GM12878 (cell line): ENCODE measurements at regions not wholly inside any gene's neighbourhood (a gene's known extent, or its start where the extent isn't known, plus 50 kb on each side); places are given as distances from the start of the nearest gene placed in this dataset.

Experiments used
- ATAC-seq: fragments of 200-7000 bp; cut with Tn5 transposase; 3 replicates; pipeline ENCODE4 v1.9.1; 2020; ENCODE audit warnings: mild to moderate bottlenecking, moderate library complexity
- BruUV-seq: library from RNA; stranded (reverse); fragments of 400-500 nt; replicated peaks from 2 replicates; lab custom pipeline; 2021; lab: Mats Ljungman, UMichigan
- CTCF ChIA-PET: fragments of 300-600 bp; sonication (Branson Sonifier 250); formaldehyde crosslinking; extraction: SDS; loops from one replicate; lab custom pipeline; 2021; ENCODE audit warnings: inconsistent platforms; lab: Yijun Ruan, JAX
- POLR2A ChIA-PET: fragments of 350-600 bp; formaldehyde crosslinking; extraction: SDS; loops from one replicate; lab custom pipeline; 2021; ENCODE audit warnings: inconsistent platforms; lab: Charles Lee
- RAD21 ChIA-PET: fragments of 300-600 bp; sonication (Branson Sonifier 250); formaldehyde crosslinking; loops from one replicate; lab custom pipeline; 2023; ENCODE audit warnings: antibody characterized with exemption; ENCODE audit not compliant: unreplicated experiment; lab: Charles Lee
- SMC1A ChIA-PET: fragments of 300-600 bp; sonication (Branson Sonifier 250); formaldehyde crosslinking; loops from one replicate; lab custom pipeline; 2023; ENCODE audit not compliant: unreplicated experiment, uncharacterized antibody; lab: Charles Lee
- DNase-seq: peaks from one replicate; pipeline ENCODE4 v3.0.0-alpha.2; 2011; ENCODE audit warnings: low read depth, low spot score
- FAIRE-seq: peaks from 3 replicates; lab custom pipeline; 2011; peaks lifted over from hg19 to GRCh38; lab: Jason Lieb, UNC
- H2AFZ ChIP-seq: 2 replicates; pipeline ENCODE4 v1.6.0; 2011; ENCODE audit warnings: low read depth, low read length, control low read depth; ENCODE audit not compliant: control insufficient read depth
- H3K27ac ChIP-seq: 2 replicates; pipeline ENCODE4 v1.5.1; 2011; ENCODE audit warnings: control low read depth; ENCODE audit not compliant: control insufficient read depth, insufficient read depth
- H3K27me3 ChIP-seq, 2 experiments: replicated peaks in 1 of 2; 2 replicates each; pipeline versions ENCODE4 v1.6.0 to v1.6.1; 2011; ENCODE audit warnings: low read length in 1 of 2; ENCODE audit not compliant: control insufficient read depth in 2 of 2, insufficient read depth in 2 of 2
- H3K36me3 ChIP-seq, 2 experiments: 2 replicates each; pipeline ENCODE4 v1.5.1; 2011; ENCODE audit warnings: low read length in 1 of 2; ENCODE audit not compliant: control insufficient read depth in 2 of 2, insufficient read depth in 2 of 2
- H3K4me1 ChIP-seq: 2 replicates; pipeline ENCODE4 v1.6.1; 2011; ENCODE audit warnings: mild to moderate bottlenecking, low read length, moderate library complexity, mixed read lengths; ENCODE audit not compliant: control insufficient read depth, insufficient read depth
- H3K4me2 ChIP-seq: 2 replicates; pipeline ENCODE4 v1.6.0; 2011; ENCODE audit warnings: control low read depth; ENCODE audit not compliant: control insufficient read depth, insufficient read depth
- H3K4me3 ChIP-seq: fragments of 200-600 bp; sonication (generic); 2 replicates; pipeline ENCODE4 v1.5.1; 2016
- H3K79me2 ChIP-seq: 2 replicates; pipeline ENCODE4 v1.6.0; 2011; ENCODE audit warnings: low read length; ENCODE audit not compliant: control insufficient read depth, insufficient read depth
- H3K9ac ChIP-seq: 2 replicates; pipeline ENCODE4 v1.8.0; 2011; ENCODE audit warnings: low read length, control low read depth, mixed read lengths; ENCODE audit not compliant: control insufficient read depth, insufficient read depth
- H3K9me3 ChIP-seq: replicated peaks from 3 replicates; pipeline ENCODE4 v1.5.1; 2011; ENCODE audit warnings: mild to moderate bottlenecking, low read length; ENCODE audit not compliant: control insufficient read depth, insufficient read depth
- H4K20me1 ChIP-seq: 2 replicates; pipeline ENCODE4 v1.6.0; 2011; ENCODE audit not compliant: control insufficient read depth, insufficient read depth
- CBX3 ChIP-seq: fragments of 200-600 bp; sonication (generic); IDR thresholded peaks from 2 replicates; pipeline ENCODE4 v1.6.1; 2016; ENCODE audit warnings: low read depth, borderline replicate concordance
- MEF2A ChIP-seq: IDR thresholded peaks from 2 replicates; pipeline ENCODE4 v1.6.1; 2011; ENCODE audit warnings: low read depth, mild to moderate bottlenecking, low read length, moderate library complexity; ENCODE audit not compliant: insufficient read depth
- SMAD1 ChIP-seq: fragments of 450-650 bp; IDR thresholded peaks from 2 replicates; pipeline ENCODE4 v1.6.1; 2018; ENCODE audit warnings: mild to moderate bottlenecking, low read depth; ENCODE audit not compliant: partially characterized antibody
- WGBS: methylation state at CpG from one replicate; pipeline ENCODE4 v1.1.6; 2016; ENCODE audit warnings: low lambda C conversion rate; ENCODE audit not compliant: insufficient replicate concordance, insufficient coverage; ENCODE audit errors: missing lambda C conversion rate; 5-methylcytosine and 5-hydroxymethylcytosine counted together
- in situ Hi-C: fragments of 300-500 bp; cut with MboI; formaldehyde crosslinking; loops from 9 replicates; pipeline ENCODE4 v1.14.3; 2018; ENCODE audit warnings: mixed read lengths
- intact Hi-C: fragments of 100-400 bp; cut with micrococcal nuclease; formaldehyde crosslinking; loops from one replicate; pipeline ENCODE4 v1.14.2; 2022; ENCODE audit not compliant: unreplicated experiment
- TF ChIP-seq, protein P1 (sequence below): IDR thresholded peaks from 2 replicates; pipeline ENCODE4 v1.6.1; 2012; ENCODE audit warnings: low read length, inconsistent platforms

- no peak for TF ChIP-seq CBX3
Observed at GRCh38 chr21:18630446-18630845, 226.9 kb upstream of the TMPRSS15 start (continued).

DNA sequence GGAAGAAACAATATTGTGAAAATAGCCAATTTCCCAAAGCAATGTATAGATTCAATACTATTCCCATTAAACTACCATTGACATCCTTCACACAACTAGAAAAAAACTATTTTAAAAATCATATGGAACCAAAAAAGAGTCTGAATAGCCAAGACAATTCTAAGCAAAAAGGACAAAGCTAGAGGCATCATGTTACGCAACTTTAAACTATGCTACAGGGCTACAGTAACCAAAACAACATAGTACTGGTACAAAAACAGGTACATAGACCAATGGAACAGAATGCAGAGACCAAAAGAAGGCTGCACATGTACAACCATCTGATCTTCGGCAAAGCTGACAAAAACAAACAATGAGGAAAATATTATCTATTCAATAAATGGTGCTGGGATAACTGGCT, 233.3 kb upstream of the TMPRSS15 start:
- ChIA-PET POLR2A (no interaction called here), CTCF (no interaction called here), RAD21 (no interaction called here), SMC1A (no interaction called here)
- TF ChIP-seq, protein P1, sequence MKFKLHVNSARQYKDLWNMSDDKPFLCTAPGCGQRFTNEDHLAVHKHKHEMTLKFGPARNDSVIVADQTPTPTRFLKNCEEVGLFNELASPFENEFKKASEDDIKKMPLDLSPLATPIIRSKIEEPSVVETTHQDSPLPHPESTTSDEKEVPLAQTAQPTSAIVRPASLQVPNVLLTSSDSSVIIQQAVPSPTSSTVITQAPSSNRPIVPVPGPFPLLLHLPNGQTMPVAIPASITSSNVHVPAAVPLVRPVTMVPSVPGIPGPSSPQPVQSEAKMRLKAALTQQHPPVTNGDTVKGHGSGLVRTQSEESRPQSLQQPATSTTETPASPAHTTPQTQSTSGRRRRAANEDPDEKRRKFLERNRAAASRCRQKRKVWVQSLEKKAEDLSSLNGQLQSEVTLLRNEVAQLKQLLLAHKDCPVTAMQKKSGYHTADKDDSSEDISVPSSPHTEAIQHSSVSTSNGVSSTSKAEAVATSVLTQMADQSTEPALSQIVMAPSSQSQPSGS, result no peak
- TF ChIP-seq MEF2A, result no peak
- DNase-seq (no peak), FAIRE-seq (no peak), ATAC-seq (no peak)
- Histone ChIP-seq H2AFZ (no peak overlapping the region), H3K27me3 (no peaks in the 10 kb centered on the region), H3K79me2 (no peaks in the 10 kb centered on the region), H3K4me2 (no peak overlapping the region), H3K9me3 (no peaks in the 10 kb centered on the region), H3K4me1 (no peaks in the 10 kb centered on the region), H3K36me3 (no peaks in the 10 kb centered on the region), H3K9ac (no peak overlapping the region), H3K27ac (no peak overlapping the region), H3K4me3 (no peak overlapping the region), H4K20me1 (no peaks in the 10 kb centered on the region)
- in situ Hi-C loops, result no loop called here
- intact Hi-C loops, result no loop called here
- WGBS, result 11% methylated on average over 2 of the region's 2 CpGs
- no TSS peak for BruUV-seq

DNA sequence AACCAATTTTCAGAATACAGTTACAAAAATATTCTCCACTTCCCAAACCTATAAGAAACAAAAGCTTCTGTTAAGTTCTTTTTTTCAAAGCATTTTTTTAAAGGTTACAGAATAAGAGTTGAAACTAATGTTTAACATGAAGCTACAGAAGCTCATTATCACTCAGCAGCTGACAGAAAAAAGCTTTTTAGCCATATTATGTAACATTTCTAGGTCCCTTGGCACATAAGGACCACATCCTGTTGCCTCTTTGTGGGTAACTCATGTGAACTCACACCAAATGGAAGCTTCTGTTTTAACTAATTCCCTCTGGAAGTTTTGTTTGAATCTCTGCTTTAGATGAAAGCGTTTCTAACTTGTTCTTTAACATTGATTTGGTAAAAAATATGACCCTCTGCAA, 242.5 kb upstream of the TMPRSS15 start:
- no peak overlapping the region for H3K9ac ChIP-seq
- DNase-seq (no peak), FAIRE-seq (no peak), ATAC-seq (no peak)
- H3K27ac ChIP-seq, result no peak overlapping the region
- SMC1A ChIA-PET, result interaction anchor here (0.8 kb wide), 1 partner anchor 53 kb away, joined by 3 read pairs; no protein-coding TSS in a partner anchor
- BruUV-seq, result no TSS peak
- no peaks in the 10 kb centered on the region for H3K36me3 ChIP-seq
- no peaks in the 10 kb centered on the region for H3K27me3 ChIP-seq
- H3K9me3 ChIP-seq, result no peaks in the 10 kb centered on the region; the same call in 2 of the 3 replicates
- 0% methylated on average over 1 of the region's 1 CpG for WGBS
- CTCF ChIA-PET, result no interaction called here
- no peak overlapping the region for H3K4me3 ChIP-seq
- TF ChIP-seq SMAD1, result no peak
- TF ChIP-seq, all 136 proteins: peak for 0
- RAD21 ChIA-PET, result no interaction called here
- H3K4me1 ChIP-seq, result no peaks in the 10 kb centered on the region
- intact Hi-C loops (no loop called here), in situ Hi-C loops (no loop called here)
- no peaks in the 10 kb centered on the region for H3K79me2 ChIP-seq
- no peak overlapping the region for H2AFZ ChIP-seq
- H4K20me1 ChIP-seq, result no peaks in the 10 kb centered on the region
- POLR2A ChIA-PET, result no interaction called here
- no peak overlapping the region for H3K4me2 ChIP-seq
